Panc1 (cell line): ENCODE measurements at regions not wholly inside any gene's neighbourhood (a gene's known extent, or its start where the extent isn't known, plus 50 kb on each side); places are given as distances from the start of the nearest gene placed in this dataset.

Experiments
- ATAC-seq: fragments of 200-7000 bp; cut with Tn5 transposase; 2 replicates; pipeline ENCODE4 v1.9.1; 2020; ENCODE audit warnings: mild to moderate bottlenecking, moderate library complexity
- BruUV-seq: library from RNA; stranded (reverse); fragments of 400-500 nt; replicated peaks from 2 replicates; lab custom pipeline; 2021; lab: Mats Ljungman, UMichigan
- CTCF ChIA-PET: fragments of 300-600 bp; sonication (Branson Sonifier 250); formaldehyde crosslinking; loops from one replicate; lab custom pipeline; 2022; ENCODE audit warnings: antibody characterized with exemption; lab: Charles Lee
- POLR2A ChIA-PET: fragments of 300-600 bp; sonication (Branson Sonifier 250); formaldehyde crosslinking; loops from one replicate; lab custom pipeline; 2022; ENCODE audit warnings: antibody characterized with exemption; lab: Charles Lee
- DNase-seq: peaks from one replicate; pipeline ENCODE4 v3.0.0-alpha.2; 2010; ENCODE audit warnings: low read depth, low spot score
- H3K27ac ChIP-seq: 2 replicates; pipeline ENCODE4 v1.5.1; 2011; ENCODE audit warnings: mild to moderate bottlenecking, low read length, inconsistent platforms
- H3K27me3 ChIP-seq: fragments of 200-500 bp; sonication (Bioruptor generic); 2 replicates; pipeline ENCODE4 v1.6.0; 2014; ENCODE audit warnings: low read length, inconsistent platforms; ENCODE audit not compliant: control insufficient read depth, insufficient read depth
- H3K36me3 ChIP-seq: fragments of 200-500 bp; sonication (Bioruptor generic); 2 replicates; pipeline ENCODE4 v1.5.1; 2014; ENCODE audit warnings: inconsistent platforms, mild to moderate bottlenecking, low read length, moderate library complexity; ENCODE audit not compliant: control insufficient read depth, insufficient read depth
- H3K4me1 ChIP-seq: 2 replicates; pipeline ENCODE4 v1.5.1; 2011; ENCODE audit warnings: inconsistent platforms, mild to moderate bottlenecking, low read length, moderate library complexity; ENCODE audit not compliant: control insufficient read depth, insufficient read depth
- H3K4me3 ChIP-seq, 2 experiments: 2 replicates each; pipeline ENCODE4 v1.5.1; 2011 to 2012; ENCODE audit warnings: low read depth in 2 of 2, low read length in 2 of 2, mild to moderate bottlenecking in 2 of 2, inconsistent platforms in 1 of 2, moderate library complexity in 1 of 2
- H3K9me3 ChIP-seq: fragments of 200-500 bp; sonication (Bioruptor generic); 2 replicates; pipeline ENCODE4 v1.5.1; 2014; ENCODE audit warnings: low read depth, mild to moderate bottlenecking, inconsistent platforms, low read length, moderate library complexity; ENCODE audit not compliant: control insufficient read depth, insufficient read depth
- CTCF ChIP-seq: fragments of 450-650 bp; IDR thresholded peaks from 2 replicates; pipeline ENCODE4 v1.5.1; 2017; ENCODE audit warnings: mild to moderate bottlenecking
- POLR2AphosphoS5 ChIP-seq: IDR thresholded peaks from 2 replicates; pipeline ENCODE4 v1.6.1; 2012; ENCODE audit warnings: mild to moderate bottlenecking, low read depth, low read length, moderate library complexity
- REST ChIP-seq, 2 experiments: IDR thresholded peaks; 2 replicates each; pipeline ENCODE4 v1.6.1; 2011 to 2012; ENCODE audit warnings: low read depth in 2 of 2, control low read depth in 1 of 2, low read length in 1 of 2, mild to moderate bottlenecking in 1 of 2, moderate library complexity in 1 of 2; ENCODE audit not compliant: insufficient read depth in 1 of 2
- SIN3A ChIP-seq: IDR thresholded peaks from 2 replicates; pipeline ENCODE4 v1.6.1; 2012; ENCODE audit warnings: low read depth, mild to moderate bottlenecking, low read length, moderate library complexity, borderline replicate concordance; ENCODE audit not compliant: insufficient read depth
- TCF7L2 ChIP-seq: IDR thresholded peaks from 2 replicates; pipeline ENCODE4 v1.6.1; 2011; ENCODE audit warnings: mild to moderate bottlenecking, low read depth, low read length, inconsistent platforms
- in situ Hi-C: cut with HindIII; loops from 2 replicates; pipeline ENCODE4 v1.10.0; 2016; ENCODE audit warnings: low sequenced_read_pairs, low pct_unique_long_range_greater_than_20kb
- intact Hi-C: fragments of 100-400 bp; cut with micrococcal nuclease; formaldehyde crosslinking; loops from one replicate; pipeline ENCODE4 v1.10.0; 2022; ENCODE audit not compliant: unreplicated experiment

GRCh38 chr13:84917252-84917878 is 881.9 kb downstream of the SLITRK6 start:
- POLR2A ChIA-PET: no interaction called here
- TF ChIP-seq TCF7L2: no peak
- TF ChIP-seq CTCF: peak; percentile 8; the same call in 1 of the 2 replicates
- in situ Hi-C loops (no loop called here), intact Hi-C loops (loop anchor here (2.0 kb wide), 1 partner anchor 889 kb away; no protein-coding TSS in a partner anchor)
- Histone ChIP-seq H3K4me3 (no peak overlapping the region), H3K9me3 (no peaks in the 10 kb centered on the region), H3K27me3 (no peaks in the 10 kb centered on the region), H3K27ac (no peak overlapping the region), H3K4me1 (no peaks in the 10 kb centered on the region), H3K36me3 (no peaks in the 10 kb centered on the region)
- DNase-seq: no peak
- no TSS peak for BruUV-seq
- ATAC-seq: no peak
- CTCF ChIA-PET: no interaction called here

- Histone ChIP-seq H3K27ac (no peak overlapping the region), H3K36me3 (no peaks in the 10 kb centered on the region), H3K9me3 (no peaks in the 10 kb centered on the region), H3K4me1 (no peaks in the 10 kb centered on the region), H3K4me3 (no peak overlapping the region), H3K27me3 (no peaks in the 10 kb centered on the region)
- ATAC-seq (no peak), DNase-seq (no peak)
- no TSS peak for BruUV-seq
- ChIA-PET CTCF (no interaction called here), POLR2A (no interaction called here)
- intact Hi-C loops: no loop called here
- TF ChIP-seq SIN3A: no peak
- TF ChIP-seq POLR2AphosphoS5: no peak
- no peak for TF ChIP-seq CTCF
- TF ChIP-seq TCF7L2: no peak
- no peak for TF ChIP-seq REST (IDR thresholded peaks at IDR 0.05; ENCODE audit: insufficient read depth in 1 of 2, low read depth in 2 of 2, low read length in 1 of 2)
- in situ Hi-C loops: no loop called here
Measured at GRCh38 chr13:84912720-84913119, 886.5 kb downstream of the SLITRK6 start.
